HG03196 (cell line): ENCODE measurements at regions not wholly inside any gene's neighbourhood (a gene's known extent, or its start where the extent isn't known, plus 50 kb on each side); places are given as distances from the start of the nearest gene placed in this dataset.
"Not testable (repeated sequence)": the region's sequence is repeated elsewhere in the genome, so short reads cannot be mapped to it uniquely, and the experiment has no call there.

Experiments used
- ATAC-seq: cut with Tn5 transposase; IDR thresholded peaks from one replicate; pipeline ENCODE4 v1.9.1; 2021; ENCODE audit not compliant: unreplicated experiment

DNA sequence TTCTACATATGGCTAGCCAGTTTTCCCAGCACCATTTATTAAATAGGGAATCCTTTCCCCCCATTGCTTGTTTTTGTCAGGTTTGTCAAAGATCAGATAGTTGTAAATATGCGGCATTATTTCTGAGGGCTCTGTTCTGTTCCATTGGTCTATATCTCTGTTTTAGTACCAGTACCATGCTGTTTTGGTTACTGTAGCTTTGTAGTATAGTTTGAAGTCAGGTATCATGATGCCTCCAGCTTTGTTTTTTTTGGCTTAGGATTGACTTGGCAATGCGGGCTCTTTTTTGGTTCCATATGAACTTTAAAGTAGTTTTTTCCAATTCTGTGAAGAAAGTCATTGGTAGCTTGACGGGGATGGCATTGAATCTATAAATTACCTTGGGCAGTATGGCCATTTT, 60.0 kb upstream of the GPC3 start:
- not testable (repeated sequence) for ATAC-seq

DNA sequence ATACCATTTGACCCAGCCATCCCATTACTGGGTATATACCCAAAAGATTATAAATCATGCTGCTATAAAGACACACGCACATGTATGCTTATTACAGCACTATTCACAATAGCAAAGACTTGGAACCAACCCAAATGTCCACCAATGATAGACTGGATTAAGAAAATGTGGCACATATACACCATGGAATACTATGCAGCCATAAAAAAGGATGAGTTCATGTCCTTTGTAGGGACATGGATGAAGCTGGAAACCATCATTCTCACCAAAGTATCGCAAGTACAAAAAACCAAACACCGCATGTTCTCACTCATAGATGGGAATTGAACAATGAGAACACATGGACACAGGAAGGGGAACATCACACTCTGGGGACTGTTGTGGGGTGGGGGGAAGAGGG, 81.7 kb upstream of the GPC3 start:
- not testable (repeated sequence) for ATAC-seq

DNA sequence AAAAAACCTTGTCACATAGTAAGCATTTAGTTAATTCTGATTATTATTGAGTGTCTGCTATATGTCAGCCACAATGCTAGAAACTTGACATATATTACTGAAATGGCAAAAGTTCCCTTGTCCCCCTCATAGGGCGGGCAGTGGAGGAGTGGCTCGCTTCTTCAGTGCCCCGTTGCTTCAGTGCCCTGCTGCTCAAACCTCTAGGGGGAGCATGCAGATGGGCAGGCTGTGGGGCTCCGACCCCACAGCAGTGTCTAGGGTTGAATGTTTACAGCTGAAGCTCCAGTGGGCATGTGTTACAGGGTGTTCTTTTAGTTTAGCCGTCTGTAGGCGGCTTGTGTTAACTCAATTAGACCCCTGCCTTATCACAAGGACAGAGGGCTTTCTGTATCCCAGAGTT, 86.5 kb upstream of the GPC3 start:
- ATAC-seq = not testable (repeated sequence)

DNA sequence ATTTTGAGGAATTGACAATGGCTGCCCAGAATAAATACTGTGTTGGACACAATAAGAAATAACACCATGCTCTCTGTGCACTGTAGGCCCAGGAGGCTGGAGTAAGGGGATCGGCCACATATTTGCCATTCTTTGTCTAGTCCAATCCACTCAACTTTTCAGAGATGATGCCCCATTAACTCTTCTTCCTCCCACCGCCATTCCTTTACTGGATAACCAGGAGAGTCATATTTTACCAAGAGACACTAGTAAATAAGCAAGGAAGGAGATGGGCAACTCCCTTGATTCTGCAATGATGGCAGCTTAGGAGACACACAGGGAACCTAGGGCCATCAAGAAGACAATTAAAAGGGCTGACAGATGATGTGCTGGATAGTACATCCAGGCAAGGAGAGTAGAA, 87.9 kb upstream of the GPC3 start:
- ATAC-seq = no peak

DNA sequence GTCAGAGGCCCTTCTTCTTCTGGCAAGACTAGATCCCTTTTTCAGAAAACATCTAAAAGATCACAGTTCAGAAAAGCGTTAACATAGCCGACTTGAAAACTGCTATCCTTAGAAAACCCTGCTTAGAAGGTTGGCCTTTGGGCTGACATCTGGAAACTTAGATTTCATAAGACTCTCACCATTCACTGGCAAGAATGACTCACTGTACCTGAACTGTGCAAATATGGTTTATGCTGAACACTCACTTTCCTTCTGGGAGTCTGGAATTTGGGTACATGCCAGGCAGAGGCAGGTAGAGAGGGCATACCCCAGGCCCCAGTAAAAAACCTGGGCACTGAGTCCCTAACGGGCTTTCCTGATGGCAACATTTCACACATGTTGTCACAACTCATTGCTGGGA, 88.8 kb upstream of the GPC3 start:
- ATAC-seq = no peak

DNA sequence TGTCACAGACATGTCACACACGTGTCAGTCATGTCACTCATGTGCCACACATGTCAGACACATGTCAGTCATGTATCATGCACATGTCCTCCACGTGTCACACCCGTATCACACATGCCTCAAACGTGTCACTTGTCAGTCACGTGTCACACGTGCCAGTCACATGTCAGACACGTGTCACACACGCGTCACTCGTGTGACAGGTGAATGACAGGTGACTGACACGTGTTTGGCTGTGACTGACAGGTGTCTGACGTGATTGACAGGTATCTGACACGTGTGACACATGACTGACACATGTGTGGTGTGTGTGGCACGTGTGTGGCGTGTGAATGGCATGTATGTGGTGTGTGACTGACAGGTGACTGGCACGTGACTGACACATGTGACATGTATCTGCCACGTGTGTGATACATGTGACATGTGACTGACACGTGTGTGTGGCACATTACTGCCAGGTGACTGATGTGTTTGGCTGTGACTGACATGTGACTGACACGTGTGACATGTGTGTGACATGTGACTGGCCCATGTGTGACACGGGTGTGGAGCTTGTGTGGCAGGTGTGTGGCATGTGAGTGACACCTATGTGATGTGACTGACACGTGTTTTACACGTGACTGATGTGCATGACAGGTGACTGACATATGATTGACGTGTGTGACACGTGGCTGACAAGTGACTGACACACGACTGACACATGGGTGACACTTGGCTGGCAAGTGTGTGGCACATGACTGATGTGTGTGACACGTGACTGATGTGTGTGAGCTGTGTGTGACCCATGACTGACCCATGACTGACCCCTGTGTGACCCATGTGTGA, 90.7 kb upstream of the GPC3 start:
- no peak for ATAC-seq

DNA sequence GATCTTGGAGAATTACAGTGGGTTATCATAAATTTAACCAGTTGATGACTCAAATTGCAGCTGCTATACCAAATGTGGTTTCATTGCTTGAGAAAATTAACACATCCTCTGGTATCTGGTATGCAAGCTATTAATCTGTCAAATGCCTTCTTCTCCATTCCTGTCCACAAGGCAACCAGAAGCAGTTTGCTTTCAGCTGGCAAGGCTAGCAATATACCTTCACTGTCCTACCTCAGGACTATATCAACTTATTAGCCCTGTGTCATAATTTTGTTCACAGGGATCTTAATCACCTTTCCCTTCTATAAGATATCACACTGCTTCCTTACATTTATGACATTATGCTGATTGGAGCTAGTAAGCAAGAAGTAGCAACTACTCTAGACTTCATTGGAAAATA, 110.0 kb upstream of the GPC3 start:
- ATAC-seq = no peak

DNA sequence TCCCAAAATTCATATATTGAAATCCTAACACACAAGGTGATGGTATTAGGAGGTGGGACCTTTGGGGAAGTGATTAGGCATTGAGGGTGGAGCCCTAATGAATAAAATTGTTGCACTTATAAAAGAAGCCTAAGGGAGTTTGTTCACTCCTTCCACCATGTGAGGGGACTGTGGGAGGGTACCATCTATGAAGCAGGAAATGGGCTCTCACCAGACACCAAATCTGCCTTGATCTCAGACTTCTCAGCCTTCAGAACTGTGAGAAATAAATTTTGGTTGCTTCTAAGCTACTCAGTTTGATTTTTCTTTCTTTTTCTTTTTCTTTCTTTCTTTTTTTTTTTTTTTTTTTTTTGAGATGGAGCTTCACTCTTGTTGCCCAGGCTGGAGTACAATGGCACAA, 116.2 kb upstream of the GPC3 start:
- no peak for ATAC-seq

DNA sequence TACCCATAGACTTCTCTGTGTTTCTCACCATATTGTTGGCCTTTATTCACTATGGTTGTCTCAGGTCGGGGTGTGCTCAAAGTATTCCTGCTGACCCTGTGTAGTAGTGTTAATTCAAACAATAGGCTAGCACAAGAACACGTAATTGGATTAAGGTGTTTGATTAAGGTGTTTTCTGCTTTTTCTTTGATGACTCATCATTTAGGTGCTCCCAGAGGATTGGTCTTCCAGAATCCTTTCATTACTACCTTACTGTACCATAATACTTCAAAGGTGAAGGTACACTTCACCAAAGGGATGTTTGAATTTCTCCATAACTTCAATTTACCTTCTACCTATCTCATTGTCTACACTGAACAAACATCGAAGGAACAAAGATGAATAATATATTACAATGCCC, 121.7 kb upstream of the CCDC160 start:
- no peak for ATAC-seq

DNA sequence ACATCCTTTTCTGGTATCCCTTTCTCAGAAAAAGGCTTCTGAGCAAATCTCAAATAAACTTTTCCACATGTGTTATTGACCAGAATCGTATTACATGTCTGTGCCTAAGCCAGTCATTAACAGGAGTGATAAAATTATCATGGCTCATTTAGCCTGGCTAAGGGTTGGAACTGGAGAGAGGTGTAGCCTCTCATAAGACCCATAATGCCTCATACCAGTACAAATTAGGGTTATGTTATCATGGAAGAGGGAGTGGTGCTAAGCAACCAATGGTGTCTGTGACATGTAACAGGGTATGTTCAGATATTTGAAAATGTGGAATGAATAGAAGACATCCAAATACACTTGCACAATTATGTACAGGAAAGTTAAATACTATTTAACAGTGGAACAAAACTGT, 99.6 kb upstream of the CCDC160 start:
- no peak for ATAC-seq

DNA sequence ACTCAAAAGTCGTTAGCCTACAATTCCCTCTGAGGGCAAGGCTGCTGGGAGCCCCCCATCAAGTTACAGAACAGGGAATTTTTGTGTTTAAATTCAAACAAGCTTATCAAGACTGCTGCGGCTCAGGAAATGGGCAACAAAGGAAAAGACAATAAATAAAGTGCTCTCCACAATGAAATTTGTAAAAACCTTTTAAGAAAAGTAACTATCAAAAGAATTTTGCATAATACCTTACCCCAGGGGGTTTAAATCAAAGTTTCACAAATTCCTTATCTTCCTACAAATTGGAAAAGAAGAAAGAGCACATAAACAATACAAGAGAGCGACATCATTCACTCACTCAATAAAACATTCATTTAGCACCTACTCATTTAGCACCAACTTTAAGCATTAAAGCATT, 97.9 kb upstream of the CCDC160 start:
- ATAC-seq = no peak

DNA sequence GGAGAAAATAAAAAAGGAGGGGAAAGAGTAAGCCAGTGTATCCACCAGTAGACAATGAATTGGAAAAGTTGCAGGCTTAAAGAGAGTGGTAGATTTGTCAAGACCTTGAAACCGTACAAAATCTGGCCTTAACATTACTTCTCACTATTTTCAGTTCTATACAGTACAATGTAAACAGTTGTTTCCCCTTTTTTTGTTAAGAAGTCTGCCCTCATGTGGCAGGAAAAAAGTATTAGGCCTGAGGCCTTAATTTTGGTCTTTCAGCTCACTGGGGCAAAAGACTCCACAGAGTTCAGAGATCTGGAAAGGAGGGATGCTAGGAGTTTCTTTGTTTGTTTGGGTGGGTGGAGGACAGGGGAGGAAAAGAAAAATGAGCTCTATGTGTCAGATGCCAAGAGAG, 92.8 kb upstream of the CCDC160 start:
- ATAC-seq = no peak

DNA sequence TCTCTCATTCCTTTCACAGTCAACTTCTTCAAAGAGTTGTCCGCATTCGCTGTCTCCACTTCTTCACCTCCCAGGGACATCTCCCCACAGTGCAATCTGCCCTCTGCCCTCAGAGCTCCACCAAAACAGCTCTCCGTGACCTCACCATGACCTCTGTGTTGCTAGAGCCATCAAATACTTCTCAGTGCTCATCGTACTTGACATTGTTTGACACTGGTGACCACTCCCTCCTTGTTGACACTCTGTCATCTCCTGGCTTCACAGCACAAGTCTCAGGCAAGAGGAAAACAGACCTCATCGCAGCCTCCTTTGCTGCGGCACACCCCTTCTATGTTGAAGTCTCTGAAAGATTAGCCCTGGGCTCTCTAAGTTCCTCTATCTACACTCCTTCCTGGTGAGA, 90.5 kb upstream of the CCDC160 start:
- no peak for ATAC-seq

DNA sequence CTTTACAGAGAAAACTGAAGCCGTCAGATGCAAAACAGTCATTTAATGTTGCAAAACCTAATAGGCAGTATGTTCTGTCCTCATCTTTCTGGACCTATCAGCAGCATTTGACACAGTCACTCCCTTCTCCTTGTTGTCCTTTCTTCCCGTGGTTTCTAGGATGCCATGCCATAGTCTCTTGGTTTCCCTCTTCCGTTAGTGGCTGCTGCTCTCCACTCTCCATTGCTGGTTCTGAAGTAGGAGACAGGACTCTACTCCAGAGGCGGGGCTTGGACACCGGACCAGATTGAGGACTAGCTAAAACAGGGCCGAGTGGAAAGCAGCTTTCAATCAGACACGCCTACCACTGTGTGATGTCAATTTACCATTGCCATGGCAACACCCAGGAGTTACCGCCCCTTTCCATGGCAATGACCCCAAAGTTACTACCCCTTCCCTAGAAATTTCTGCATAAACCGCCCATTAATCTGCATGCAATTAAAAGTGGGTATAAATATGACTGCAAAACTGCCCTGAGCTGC, 88.8 kb upstream of the CCDC160 start:
- ATAC-seq = no peak

DNA sequence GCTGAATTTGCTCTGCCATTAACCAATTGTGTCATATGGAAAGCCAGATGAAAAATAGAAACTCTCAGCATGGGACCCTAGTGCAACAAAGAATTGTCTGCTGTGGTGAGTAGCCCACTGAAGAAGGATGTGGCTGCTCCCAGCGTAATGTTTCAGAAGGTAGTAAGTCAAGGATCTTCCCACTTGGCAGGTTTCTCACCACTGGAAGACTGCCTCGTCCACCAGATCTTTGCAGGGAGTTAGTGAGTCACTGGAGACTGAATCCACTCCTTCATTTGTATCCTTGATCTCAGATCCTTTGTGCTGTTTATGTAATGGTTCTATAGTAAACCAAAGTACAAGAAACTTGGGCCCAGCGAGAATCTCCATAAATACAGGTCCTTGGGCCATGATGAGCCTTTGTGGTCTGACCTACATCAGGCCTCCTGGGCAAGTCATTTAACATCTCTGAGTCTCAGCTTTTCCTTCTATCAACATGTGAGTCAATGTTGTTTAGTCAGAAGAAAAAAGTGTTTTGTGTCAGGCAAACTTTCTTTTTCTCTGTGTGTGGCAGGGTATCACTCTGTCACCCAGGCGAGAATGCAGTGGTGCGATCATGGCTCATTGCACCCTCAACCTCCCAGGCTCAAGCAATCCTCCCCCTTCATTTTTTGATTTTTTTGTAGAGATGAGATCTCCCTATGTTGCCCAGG, 78.0 kb upstream of the CCDC160 start:
- no peak for ATAC-seq

DNA sequence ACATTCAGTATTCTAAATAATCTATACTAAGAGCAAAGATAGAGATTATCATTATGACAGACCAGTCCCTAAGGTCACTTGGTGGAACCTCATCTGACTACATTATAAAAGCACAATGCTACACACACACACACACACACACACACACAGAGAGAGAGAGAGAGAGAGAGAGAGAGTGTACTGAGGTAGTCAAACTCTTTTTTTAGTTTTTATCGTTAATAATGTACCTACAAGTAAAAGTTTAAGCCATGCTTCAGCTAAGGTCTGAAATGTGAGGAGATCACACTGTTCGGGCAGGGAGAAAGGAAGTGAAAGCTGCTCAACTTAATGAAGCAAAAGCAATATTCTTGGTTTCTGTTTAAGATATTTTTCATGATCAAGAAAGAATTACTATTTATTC, 75.8 kb upstream of the CCDC160 start:
- ATAC-seq = peak; percentile 89

DNA sequence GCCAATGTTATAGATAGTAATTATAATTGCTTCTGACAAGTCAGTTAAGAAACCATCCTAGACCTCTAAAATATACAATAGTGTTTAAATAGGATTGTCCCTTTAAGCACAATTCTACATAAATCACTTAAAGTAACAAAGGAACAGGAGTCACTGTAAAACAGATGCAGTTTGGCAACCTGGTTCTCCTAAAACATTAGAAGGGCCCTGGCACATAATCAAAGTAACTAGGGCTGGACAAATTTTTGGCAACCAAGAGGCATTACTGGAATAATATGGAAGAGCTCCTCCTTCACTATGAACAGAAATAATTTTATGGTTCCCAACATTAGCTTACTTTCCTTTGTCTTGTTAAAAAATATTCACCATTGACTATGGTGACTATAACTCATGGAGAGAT, 75.0 kb upstream of the CCDC160 start:
- ATAC-seq = no peak

DNA sequence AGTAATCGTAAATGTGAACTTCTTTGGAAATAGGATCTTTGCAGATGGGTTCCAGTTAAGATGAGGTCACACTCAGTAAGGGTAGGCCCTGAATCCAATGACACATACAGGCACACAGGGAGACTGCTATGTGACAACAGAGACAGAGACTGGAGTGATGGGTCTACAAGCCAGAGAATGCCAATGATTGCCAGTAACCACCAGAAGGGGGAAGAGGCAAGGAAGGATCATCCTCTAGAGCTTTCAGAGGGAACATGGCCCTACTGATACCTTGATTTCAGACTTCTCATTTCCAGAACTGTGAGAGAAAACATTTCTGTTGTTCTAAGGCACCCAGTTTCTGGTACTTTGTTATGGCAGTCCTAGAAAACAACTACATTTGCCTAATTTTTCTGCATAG, 73.1 kb upstream of the CCDC160 start:
- no peak for ATAC-seq

DNA sequence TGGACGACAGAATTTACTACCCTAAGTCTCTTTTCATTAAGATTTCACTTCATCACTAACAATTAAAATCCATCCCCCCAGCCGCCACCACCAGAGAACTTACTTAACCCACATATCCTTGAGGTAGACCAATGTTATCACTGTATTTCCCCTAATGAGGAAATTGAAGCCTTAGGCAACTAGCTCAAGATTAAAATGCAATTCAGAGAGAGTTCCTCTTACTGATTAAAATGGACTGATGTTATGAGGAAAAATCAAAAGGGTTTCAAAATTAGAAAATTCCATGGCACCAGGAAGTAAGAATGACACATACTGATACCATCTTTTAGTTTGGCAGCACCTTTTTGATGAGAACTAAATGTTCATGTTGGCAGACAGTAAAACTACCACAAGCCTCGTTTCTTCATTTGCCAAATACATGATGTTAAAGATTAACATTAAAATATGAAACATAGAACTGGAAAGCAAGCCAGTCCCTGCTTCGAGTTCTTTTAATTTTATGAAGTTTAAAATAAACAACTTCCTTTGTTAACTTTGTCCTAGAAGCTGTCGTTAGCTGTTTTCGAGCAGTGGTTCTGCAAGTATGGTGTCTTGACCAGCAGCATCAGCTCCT, 69.3 kb upstream of the CCDC160 start:
- no peak for ATAC-seq

DNA sequence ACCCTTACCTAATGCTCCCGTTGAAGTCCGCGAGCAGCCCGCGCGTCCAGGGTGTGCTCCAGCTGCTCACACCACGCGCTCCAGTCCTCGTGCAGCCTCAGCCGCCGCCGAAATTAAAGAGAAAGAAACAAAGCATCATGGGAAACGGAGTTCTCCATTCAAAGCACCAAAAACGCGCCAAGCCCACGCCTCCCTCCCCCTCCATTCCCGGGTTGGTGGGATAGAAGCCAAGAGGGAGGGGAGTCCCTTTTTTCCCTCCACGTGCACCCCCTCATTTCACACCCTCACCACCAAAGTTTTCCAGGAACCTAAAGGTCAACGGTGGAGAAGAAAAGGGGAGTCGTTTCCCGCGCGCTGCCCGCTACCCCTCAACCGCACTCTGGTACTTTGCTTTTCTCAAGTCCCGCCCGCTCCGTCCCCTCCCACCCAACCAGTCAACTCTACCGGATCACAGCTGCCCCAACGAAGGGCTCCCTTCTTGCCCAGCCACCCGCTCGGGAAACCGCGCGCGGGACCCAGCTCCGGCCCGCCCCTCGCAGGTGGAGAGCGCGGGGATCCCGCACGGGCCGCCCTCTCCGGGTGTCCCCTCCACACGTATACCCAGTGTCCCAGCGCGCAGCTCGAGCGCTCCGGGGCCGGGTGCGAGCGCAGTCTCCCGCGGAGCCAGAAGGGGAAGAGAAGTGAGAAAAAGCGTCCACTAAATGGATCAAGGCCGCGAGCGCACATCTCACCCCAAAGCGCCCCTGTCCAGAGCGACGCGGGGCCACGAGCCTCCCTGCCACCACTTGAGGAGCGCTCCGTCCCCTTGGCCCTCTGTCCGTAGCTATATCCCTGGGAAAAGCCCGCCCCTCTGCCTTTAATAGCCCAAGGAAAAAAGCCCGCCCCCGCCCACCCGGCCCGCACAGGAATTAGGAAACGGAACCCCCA, 65.1 kb upstream of the CCDC160 start:
- peak; percentile 44 for ATAC-seq
